Breast epithelium (tissue), 4 donors: ENCODE measurements at regions not wholly inside any gene's neighbourhood (a gene's known extent, or its start where the extent isn't known, plus 50 kb on each side); places are given as distances from the start of the nearest gene placed in this dataset.
"Not testable (repeated sequence)": the region's sequence is repeated elsewhere in the genome, so short reads cannot be mapped to it uniquely, and the experiment has no call there.

Experiments used
- DNase-seq, 2 donors: peaks; one replicate each; pipeline ENCODE4 v3.0.0-alpha.2; 2019; ENCODE audit warnings: low spot score in 2 of 2
- H3K27ac ChIP-seq, 2 donors: fragments of 200-600 bp; sonication (generic) in 1 of 2; one replicate each; pipeline ENCODE4 v1.5.1; 2016 to 2019; ENCODE audit warnings: mild to moderate bottlenecking in 1 of 2
- H3K27me3 ChIP-seq, 2 donors: fragments of 200-600 bp; sonication (generic) in 1 of 2; one replicate each; pipeline versions ENCODE4 v1.5.1 to v1.6.0; 2017 to 2019; ENCODE audit warnings: control low read depth in 1 of 2, mild to moderate bottlenecking in 1 of 2
- H3K36me3 ChIP-seq: fragments of 200-600 bp; one replicate; pipeline ENCODE4 v1.5.1; 2019
- H3K4me1 ChIP-seq, 2 donors: fragments of 200-600 bp; sonication (generic); one replicate each; pipeline ENCODE4 v1.5.1; 2016 to 2019; ENCODE audit warnings: control low read depth in 1 of 2
- H3K4me3 ChIP-seq, 3 donors: fragments of 200-600 bp; sonication (generic); 1 replicate in 2 of 3; 2 replicates in 1 of 3; pipeline ENCODE4 v1.5.1; 2016 to 2019; ENCODE audit warnings: mild to moderate bottlenecking in 3 of 3, moderate library complexity in 2 of 3
- H3K9me3 ChIP-seq, 2 donors: fragments of 200-600 bp; sonication (generic) in 1 of 2; one replicate each; pipeline ENCODE4 v1.5.1; 2016 to 2019; ENCODE audit warnings: control low read depth in 1 of 2
- POLR2A ChIP-seq: fragments of 450-650 bp; IDR thresholded peaks from one replicate; pipeline ENCODE4 v1.6.1; 2016; ENCODE audit warnings: antibody characterized with exemption, mild to moderate bottlenecking, moderate library complexity
- POLR2AphosphoS5 ChIP-seq, 3 donors: sonication (generic); formaldehyde crosslinking; IDR thresholded peaks; one replicate each; pipeline ENCODE4 v1.6.1; 2017; ENCODE audit warnings: antibody characterized with exemption in 3 of 3
- intact Hi-C: fragments of 100-400 bp; cut with DNase I; formaldehyde crosslinking; loops from one replicate; pipeline ENCODE4 v1.15.1; 2023; ENCODE audit warnings: low total_unique reads
- TF ChIP-seq, protein P1 (sequence below), 3 donors: fragments of 450-650 bp; IDR thresholded peaks; one replicate each; pipeline ENCODE4 v1.5.1; 2016 to 2017; ENCODE audit warnings: antibody characterized with exemption in 3 of 3, mild to moderate bottlenecking in 3 of 3, moderate library complexity in 3 of 3

DNA sequence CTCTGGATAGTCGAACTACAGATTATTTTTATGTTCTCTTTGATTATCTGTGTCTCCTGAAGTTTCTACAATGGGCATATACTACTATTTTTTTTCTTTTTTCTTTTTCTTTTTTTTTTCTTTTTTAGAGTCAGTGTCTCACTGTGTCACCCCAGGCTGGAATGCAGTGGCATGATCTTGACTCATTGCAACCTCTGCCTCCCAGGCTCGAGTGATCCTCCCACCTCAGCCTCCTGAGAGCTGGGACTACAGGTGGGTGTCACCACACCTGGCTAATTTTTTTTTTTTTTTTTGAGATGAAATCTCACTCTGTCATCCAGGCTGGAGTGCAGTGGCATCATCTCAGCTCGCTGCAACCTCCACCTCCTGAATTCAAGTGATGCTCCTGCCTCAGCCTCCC lies 250.7 kb upstream of the KAZN start:
- intact Hi-C loops: no loop called here
- H3K27me3 ChIP-seq: no peaks in the 10 kb centered on the region
- DNase-seq: no peak
- H3K4me1 ChIP-seq: no peaks in the 10 kb centered on the region
- no peaks in the 10 kb centered on the region for H3K9me3 ChIP-seq
- H3K36me3 ChIP-seq: no peaks in the 10 kb centered on the region
- no peak overlapping the region for H3K27ac ChIP-seq
- TF ChIP-seq POLR2AphosphoS5 (IDR thresholded peaks at IDR 0.05): no peak
- TF ChIP-seq, protein P1, sequence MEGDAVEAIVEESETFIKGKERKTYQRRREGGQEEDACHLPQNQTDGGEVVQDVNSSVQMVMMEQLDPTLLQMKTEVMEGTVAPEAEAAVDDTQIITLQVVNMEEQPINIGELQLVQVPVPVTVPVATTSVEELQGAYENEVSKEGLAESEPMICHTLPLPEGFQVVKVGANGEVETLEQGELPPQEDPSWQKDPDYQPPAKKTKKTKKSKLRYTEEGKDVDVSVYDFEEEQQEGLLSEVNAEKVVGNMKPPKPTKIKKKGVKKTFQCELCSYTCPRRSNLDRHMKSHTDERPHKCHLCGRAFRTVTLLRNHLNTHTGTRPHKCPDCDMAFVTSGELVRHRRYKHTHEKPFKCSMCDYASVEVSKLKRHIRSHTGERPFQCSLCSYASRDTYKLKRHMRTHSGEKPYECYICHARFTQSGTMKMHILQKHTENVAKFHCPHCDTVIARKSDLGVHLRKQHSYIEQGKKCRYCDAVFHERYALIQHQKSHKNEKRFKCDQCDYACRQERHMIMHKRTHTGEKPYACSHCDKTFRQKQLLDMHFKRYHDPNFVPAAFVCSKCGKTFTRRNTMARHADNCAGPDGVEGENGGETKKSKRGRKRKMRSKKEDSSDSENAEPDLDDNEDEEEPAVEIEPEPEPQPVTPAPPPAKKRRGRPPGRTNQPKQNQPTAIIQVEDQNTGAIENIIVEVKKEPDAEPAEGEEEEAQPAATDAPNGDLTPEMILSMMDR (IDR thresholded peaks at IDR 0.05): no peak
- TF ChIP-seq POLR2A: no peak
- H3K4me3 ChIP-seq: no peak overlapping the region

DNA sequence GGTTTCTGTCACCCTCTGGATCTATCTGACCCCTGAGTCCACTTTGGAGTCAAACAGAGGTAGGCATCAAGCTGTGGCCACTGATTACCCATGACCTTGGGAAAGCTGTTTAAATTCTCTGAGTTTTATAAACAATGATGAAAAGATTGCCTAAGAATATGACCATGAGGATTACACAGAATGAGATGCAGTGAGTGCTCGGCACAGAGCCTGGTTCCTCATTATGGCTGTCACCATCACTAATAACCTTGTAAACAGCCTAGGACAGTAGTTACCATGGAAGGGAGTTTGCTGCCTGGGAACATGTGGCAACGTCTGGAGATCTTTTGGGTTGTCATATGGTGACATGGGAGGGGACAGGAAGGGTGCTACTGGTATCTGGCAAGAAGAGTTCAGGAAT lies 248.3 kb upstream of the KAZN start:
- DNase-seq: no peak
- intact Hi-C loops: no loop called here
- Histone ChIP-seq H3K36me3 (no peaks in the 10 kb centered on the region), H3K27me3 (no peaks in the 10 kb centered on the region), H3K9me3 (no peaks in the 10 kb centered on the region), H3K27ac (no peak overlapping the region), H3K4me1 (no peaks in the 10 kb centered on the region), H3K4me3 (no peak overlapping the region)
- no peak for TF ChIP-seq POLR2A
- TF ChIP-seq, protein P1 (IDR thresholded peaks at IDR 0.05): no peak
- TF ChIP-seq POLR2AphosphoS5 (IDR thresholded peaks at IDR 0.05): no peak

DNA sequence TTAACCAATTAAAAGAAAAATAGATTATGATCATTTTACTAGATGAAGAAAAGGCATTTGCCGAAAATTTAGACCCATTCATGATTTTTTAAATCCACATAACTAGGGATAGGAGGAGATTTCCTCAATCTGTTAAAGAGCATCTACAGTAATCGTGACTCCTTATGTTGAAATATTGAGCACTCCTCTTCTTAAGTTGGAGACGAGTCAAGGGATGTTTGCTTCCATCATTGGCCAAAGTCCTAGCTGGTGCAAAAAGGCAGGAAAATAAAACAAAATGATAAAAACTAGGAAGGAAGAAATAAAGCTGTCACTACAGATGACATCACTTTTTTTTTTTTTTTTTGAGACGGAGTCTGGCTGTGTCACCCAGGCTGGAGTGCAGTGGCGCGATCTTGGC lies 245.6 kb upstream of the KAZN start:
- H3K9me3 ChIP-seq: peaks cover 3 to 6% of the 10 kb centered on the region in 2 donors
- no peaks in the 10 kb centered on the region for H3K36me3 ChIP-seq
- no peak overlapping the region for H3K27ac ChIP-seq
- intact Hi-C loops: no loop called here
- no peaks in the 10 kb centered on the region for H3K27me3 ChIP-seq
- DNase-seq: no peak
- TF ChIP-seq POLR2A: no peak
- no peak for TF ChIP-seq POLR2AphosphoS5 (IDR thresholded peaks at IDR 0.05)
- TF ChIP-seq, protein P1 (IDR thresholded peaks at IDR 0.05): no peak
- H3K4me1 ChIP-seq: no peaks in the 10 kb centered on the region
- H3K4me3 ChIP-seq: no peak overlapping the region

DNA sequence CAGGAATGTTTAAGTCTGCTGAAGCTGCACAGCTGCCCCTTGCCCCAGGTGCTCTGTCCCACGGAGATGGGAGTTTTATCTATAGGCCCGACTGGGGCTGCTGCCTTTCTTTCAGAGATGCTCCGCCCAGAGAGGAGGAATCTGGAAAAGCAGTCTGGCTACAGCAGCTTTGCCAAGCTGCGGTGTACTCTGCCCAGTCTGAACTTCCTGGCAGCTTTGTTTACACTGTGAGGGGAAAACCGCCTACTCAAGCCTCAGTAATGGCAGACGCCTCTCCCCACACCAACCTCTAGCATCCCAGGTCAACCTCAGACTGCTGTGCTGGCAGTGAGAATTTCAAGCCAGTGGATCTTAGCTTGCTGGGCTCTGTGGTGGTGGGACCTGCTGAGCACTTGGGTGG lies 237.5 kb upstream of the KAZN start:
- H3K4me1 ChIP-seq, H3K4me3 ChIP-seq, H3K9me3 ChIP-seq, intact Hi-C loops, H3K27me3 ChIP-seq, H3K27ac ChIP-seq, H3K36me3 ChIP-seq: not testable (repeated sequence)
- peak in 1 of 2 donors; percentile 39 for DNase-seq

DNA sequence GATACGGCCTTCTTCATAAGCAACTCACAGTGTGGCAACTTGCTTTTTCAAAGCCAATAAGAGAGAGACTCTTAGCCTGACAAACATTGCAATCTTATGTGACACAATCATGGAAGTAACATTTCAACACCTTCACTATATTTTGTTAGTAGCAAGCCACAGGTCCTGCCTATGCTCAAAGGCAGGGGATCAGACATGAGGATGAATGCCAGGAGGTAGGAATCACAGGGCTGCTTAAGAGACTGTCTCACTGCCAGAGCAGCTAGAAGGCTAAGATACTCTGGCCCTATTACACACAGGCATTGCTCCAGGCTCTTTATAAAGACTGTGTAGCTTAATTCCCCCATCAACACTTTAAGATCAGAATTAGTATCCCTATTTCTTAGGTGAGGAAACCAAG lies 236.2 kb upstream of the KAZN start:
- Histone ChIP-seq H3K27me3 (no peaks in the 10 kb centered on the region), H3K27ac (no peak overlapping the region), H3K36me3 (no peaks in the 10 kb centered on the region), H3K4me3 (no peak overlapping the region), H3K4me1 (no peaks in the 10 kb centered on the region), H3K9me3 (no peaks in the 10 kb centered on the region)
- intact Hi-C loops: no loop called here
- TF ChIP-seq POLR2A (no peak), POLR2AphosphoS5 (IDR thresholded peaks at IDR 0.05) (no peak)
- TF ChIP-seq, protein P1 (IDR thresholded peaks at IDR 0.05): no peak
- no peak for DNase-seq

DNA sequence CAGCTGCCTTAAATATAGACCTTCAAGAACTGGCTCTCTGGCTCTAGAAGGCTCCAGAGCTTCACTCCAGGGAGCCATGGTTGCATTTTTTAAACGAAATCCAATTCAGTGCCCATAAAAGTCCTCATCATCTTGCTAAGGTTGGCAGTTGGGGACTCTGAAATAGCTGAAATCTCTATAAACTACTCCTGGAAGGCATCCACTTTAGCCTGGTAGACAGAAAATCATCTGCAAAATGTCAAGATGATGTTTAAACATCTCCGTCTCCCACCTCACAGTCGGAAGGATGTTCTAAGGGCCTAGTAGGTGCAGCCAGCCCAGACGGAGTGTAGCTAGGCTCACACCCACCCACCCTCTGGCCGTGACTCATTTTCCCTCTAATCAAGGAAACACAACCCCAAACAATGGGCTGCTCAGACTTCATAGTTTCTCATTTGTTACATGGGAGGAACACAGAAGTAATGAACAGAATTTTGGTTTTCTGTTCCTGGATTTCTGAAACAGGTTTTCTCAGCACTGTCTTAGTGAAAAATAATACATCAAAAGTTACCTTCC lies 235.4 kb upstream of the KAZN start:
- intact Hi-C loops: no loop called here
- Histone ChIP-seq H3K27ac (peak overlapping the region in 1 of 2 donors; percentile 43), H3K4me3 (no peak overlapping the region), H3K36me3 (no peaks in the 10 kb centered on the region), H3K9me3 (no peaks in the 10 kb centered on the region), H3K4me1 (no peaks in the 10 kb centered on the region), H3K27me3 (peaks cover 0 to 5% of the 10 kb centered on the region in 2 donors)
- TF ChIP-seq POLR2AphosphoS5 (IDR thresholded peaks at IDR 0.05) (no peak), POLR2A (no peak)
- TF ChIP-seq, protein P1 (IDR thresholded peaks at IDR 0.05): no peak
- DNase-seq: no peak
